SK-N-SH (cell line): ENCODE measurements at regions not wholly inside any gene's neighbourhood (a gene's known extent, or its start where the extent isn't known, plus 50 kb on each side); places are given as distances from the start of the nearest gene placed in this dataset.
A peak's percentile ranks its signal among the peaks of the same experiment; 100 is the strongest.

Experiments used
- CTCF ChIA-PET: fragments of 300-600, 350-600 bp; formaldehyde crosslinking; extraction: SDS; loops from one replicate; lab custom pipeline; 2021; lab: Yijun Ruan, JAX
- POLR2A ChIA-PET: fragments of 350-600 bp; sonication (Branson Sonifier 250); formaldehyde crosslinking; extraction: SDS; loops from one replicate; lab custom pipeline; 2020; ENCODE audit warnings: antibody characterized with exemption, inconsistent platforms; lab: Yijun Ruan, JAX
- DNase-seq: peaks from one replicate; pipeline ENCODE4 v3.0.0; 2012
- H2AFZ ChIP-seq: fragments of 200-600 bp; sonication (generic); 2 replicates; pipeline ENCODE4 v1.8.1; 2016; ENCODE audit warnings: antibody characterized with exemption, mild to moderate bottlenecking, low read depth
- H3F3A ChIP-seq: fragments of 200-600 bp; sonication (generic); replicated peaks from 2 replicates; pipeline ENCODE3; 2016; ENCODE audit warnings: antibody characterized with exemption, mild to moderate bottlenecking; ENCODE audit not compliant: insufficient read depth
- H3K27ac ChIP-seq, 2 experiments: fragments of 200-500 bp in 1 of 2; fragments of 200-600 bp in 1 of 2; sonication (Bioruptor generic) in 1 of 2; sonication (generic), shearing (Covaris generic) in 1 of 2; 2 replicates each; pipeline versions ENCODE4 v1.5.1 to v1.6.1; 2014 to 2016; ENCODE audit warnings: low read depth in 2 of 2, inconsistent platforms in 1 of 2, low read length in 1 of 2, mild to moderate bottlenecking in 1 of 2, mixed read lengths in 1 of 2
- H3K27me3 ChIP-seq: fragments of 200-600 bp; sonication (generic), shearing (Covaris generic); 2 replicates; pipeline ENCODE4 v1.6.1; 2016; ENCODE audit warnings: mixed run types; ENCODE audit not compliant: insufficient read depth
- H3K36me3 ChIP-seq, 2 experiments: fragments of 200-500 bp in 1 of 2; fragments of 200-600 bp in 1 of 2; sonication (Bioruptor generic) in 1 of 2; sonication (generic) in 1 of 2; replicated peaks in 1 of 2; 2 replicates each; pipeline versions ENCODE3 to v1.5.1; 2014 to 2016; ENCODE audit warnings: low read length in 1 of 2, mild to moderate bottlenecking in 1 of 2; ENCODE audit not compliant: insufficient read depth in 2 of 2, control insufficient read depth in 1 of 2
- H3K4me1 ChIP-seq, 2 experiments: fragments of 200-500 bp in 1 of 2; fragments of 200-600 bp in 1 of 2; sonication (Bioruptor generic) in 1 of 2; sonication (generic), shearing (Covaris generic) in 1 of 2; 2 replicates each; pipeline versions ENCODE4 v1.5.1 to v1.6.1; 2014 to 2016; ENCODE audit warnings: low read depth in 1 of 2, low read length in 1 of 2, mixed run types in 1 of 2; ENCODE audit not compliant: insufficient read depth in 2 of 2, control insufficient read depth in 1 of 2
- H3K4me2 ChIP-seq: fragments of 200-600 bp; sonication (generic), shearing (Covaris generic); 2 replicates; pipeline ENCODE4 v1.6.1; 2017; ENCODE audit warnings: mixed run types
- H3K4me3 ChIP-seq, 2 experiments: fragments of 200-500 bp in 1 of 2; fragments of 200-600 bp in 1 of 2; sonication (Bioruptor generic) in 1 of 2; sonication (generic), shearing (Covaris generic) in 1 of 2; 2 replicates each; pipeline versions ENCODE4 v1.5.1 to v1.8.1; 2014 to 2016; ENCODE audit warnings: low read depth in 2 of 2, inconsistent platforms in 1 of 2, low read length in 1 of 2, mild to moderate bottlenecking in 1 of 2, mixed read lengths in 1 of 2, moderate library complexity in 1 of 2
- H3K79me2 ChIP-seq: fragments of 200-600 bp; sonication (generic); 2 replicates; pipeline ENCODE4 v1.8.1; 2017; ENCODE audit warnings: mild to moderate bottlenecking; ENCODE audit not compliant: insufficient read depth
- H3K9ac ChIP-seq: fragments of 200-600 bp; sonication (generic); 2 replicates; pipeline ENCODE4 v1.6.1; 2017; ENCODE audit warnings: mixed run types
- H3K9me2 ChIP-seq: fragments of 200-600 bp; sonication (generic); 2 replicates; pipeline ENCODE4 v1.6.1; 2017; ENCODE audit warnings: mixed run types
- H3K9me3 ChIP-seq: fragments of 200-600 bp; sonication (generic); 2 replicates; pipeline ENCODE4 v1.6.1; 2017; ENCODE audit warnings: mixed run types, mild to moderate bottlenecking, moderate library complexity
- H4K20me1 ChIP-seq: fragments of 200-600 bp; sonication (generic); 2 replicates; pipeline ENCODE4 v1.6.1; 2017; ENCODE audit warnings: mild to moderate bottlenecking, mixed run types; ENCODE audit not compliant: insufficient read depth
- EP300 ChIP-seq, 2 experiments: IDR thresholded peaks; 2 replicates each; pipeline versions ENCODE4 v1.4.0 to v1.6.1; 2012; ENCODE audit warnings: borderline replicate concordance in 1 of 2, low read depth in 1 of 2, low read length in 1 of 2
- FOSL2 ChIP-seq: IDR thresholded peaks from 2 replicates; pipeline ENCODE4 v1.4.0; 2012; ENCODE audit warnings: low read depth, mild to moderate bottlenecking, moderate library complexity, borderline replicate concordance
- GABPA ChIP-seq: IDR thresholded peaks from 2 replicates; pipeline ENCODE4 v1.4.0; 2012; ENCODE audit warnings: low read depth, mild to moderate bottlenecking
- MAX ChIP-seq: IDR thresholded peaks from 2 replicates; pipeline ENCODE4 v1.4.0; 2012; ENCODE audit warnings: low read depth
- NFIC ChIP-seq: IDR thresholded peaks from 2 replicates; pipeline ENCODE4 v1.4.0; 2012; ENCODE audit warnings: borderline replicate concordance
- PBX3 ChIP-seq: IDR thresholded peaks from 2 replicates; pipeline ENCODE4; 2012
- POLR2AphosphoS5 ChIP-seq: IDR thresholded peaks from 2 replicates; pipeline ENCODE4 v1.6.1; 2012; ENCODE audit warnings: low read depth, low read length
- RCOR1 ChIP-seq: fragments of 150-350 bp; IDR thresholded peaks from 2 replicates; pipeline ENCODE4 v1.6.1; 2017; ENCODE audit warnings: antibody characterized with exemption, low read length
- REST ChIP-seq: IDR thresholded peaks from 2 replicates; pipeline ENCODE4 v1.6.1; 2012; ENCODE audit warnings: mild to moderate bottlenecking, low read depth, low read length, moderate library complexity
- RXRA ChIP-seq: IDR thresholded peaks from 2 replicates; pipeline ENCODE4 v1.4.0; 2012; ENCODE audit warnings: low read depth, mild to moderate bottlenecking, borderline replicate concordance
- TAF1 ChIP-seq: IDR thresholded peaks from 2 replicates; pipeline ENCODE4 v1.6.1; 2012; ENCODE audit warnings: low read depth, mild to moderate bottlenecking, low read length, moderate library complexity, borderline replicate concordance
- TCF12 ChIP-seq: IDR thresholded peaks from 2 replicates; pipeline ENCODE4 v1.4.0; 2012
- YY1 ChIP-seq: IDR thresholded peaks from 2 replicates; pipeline ENCODE4 v1.4.0; 2012; ENCODE audit warnings: low read depth, mild to moderate bottlenecking
- WGBS: methylation state at CpG from one replicate; pipeline ENCODE4 v1.1.6; 2017; ENCODE audit warnings: low lambda C conversion rate; 5-methylcytosine and 5-hydroxymethylcytosine counted together

GRCh38 chr20:58131551-58132142, 96.8 kb downstream of the ANKRD60 start:
- Histone ChIP-seq H3K4me1 (peaks cover 16 to 25% of the 10 kb centered on the region in 2 experiments), H3K36me3 (no peaks in the 10 kb centered on the region)
- TF ChIP-seq PBX3 (peak; percentile 42), RXRA (peak; percentile 83; the same call in 1 of the 2 replicates), TAF1 (0 out of 2 replicates have a peak, but pooled peaks have one; percentile 4), POLR2AphosphoS5 (peak; percentile 25; the same call in 1 of the 2 replicates), NFIC (peak; percentile 63), GABPA (no peak), FOSL2 (no peak; the same call in 1 of the 2 replicates), REST (no peak), EP300 (IDR thresholded peaks at IDR 0.05; ENCODE audit: borderline replicate concordance in 1 of 2, low read depth in 1 of 2, low read length in 1 of 2) (peak in 1 of 2 experiments; percentile 53; a peak in 1 of 4 replicates), YY1 (no peak), MAX (no peak), TCF12 (peak; percentile 65), RCOR1 (no peak)
- TF ChIP-seq, all 33 proteins: peak for 7
- H2AFZ ChIP-seq, result peak overlapping the region; percentile 78; the same call in 1 of the 2 replicates
- H3K9ac ChIP-seq, result peak overlapping the region; percentile 33; the same call in 1 of the 2 replicates
- DNase-seq, result no peak
- peaks cover 6% of the 10 kb centered on the region for H3F3A ChIP-seq
- H3K27ac ChIP-seq, result peak overlapping the region; percentile 40 to 78
- ChIA-PET POLR2A (interaction anchor here (0.6 kb wide), 1 partner anchor 70 kb away, joined by 3 read pairs; no protein-coding TSS in a partner anchor), CTCF (interaction anchor here (1.0 to 1.8 kb wide), 3 partner anchors 36 to 78 kb away, joined by 3 to 5 read pairs (median 3); no protein-coding TSS in a partner anchor)
- H3K27me3 ChIP-seq, result no peaks in the 10 kb centered on the region
- H4K20me1 ChIP-seq, result no peaks in the 10 kb centered on the region
- H3K9me2 ChIP-seq, result no peaks in the 10 kb centered on the region
- 44% methylated on average over 8 of the region's 8 CpGs for WGBS
- no peaks in the 10 kb centered on the region for H3K79me2 ChIP-seq
- H3K4me2 ChIP-seq, result peak overlapping the region; percentile 26; the same call in 1 of the 2 replicates
- no peak overlapping the region for H3K4me3 ChIP-seq
- H3K9me3 ChIP-seq, result no peaks in the 10 kb centered on the region
